GM23248 (cell line): ENCODE measurements at regions not wholly inside any gene's neighbourhood (a gene's known extent, or its start where the extent isn't known, plus 50 kb on each side); places are given as distances from the start of the nearest gene placed in this dataset.

Source experiments
- EZH2 ChIP-seq: fragments of 200-600 bp; sonication (generic); IDR thresholded peaks from 2 replicates; pipeline ENCODE4 v1.6.1; 2018; ENCODE audit warnings: antibody characterized with exemption, mild to moderate bottlenecking; ENCODE audit not compliant: insufficient read depth, poor library complexity, severe bottlenecking
- EZH2phosphoT487 ChIP-seq: fragments of 200-600 bp; sonication (generic); IDR thresholded peaks from 2 replicates; pipeline ENCODE4 v1.6.1; 2018; ENCODE audit warnings: antibody characterized with exemption, moderate library complexity, mild to moderate bottlenecking, low read depth; ENCODE audit not compliant: insufficient read depth

- TF ChIP-seq EZH2phosphoT487 = no peak
- TF ChIP-seq EZH2 = no peak
These were observed 379.1 kb upstream of the KIF2A start for GRCh38 chr5:61926911-61927310.
